GM19240 (cell line): ENCODE measurements at regions not wholly inside any gene's neighbourhood (a gene's known extent, or its start where the extent isn't known, plus 50 kb on each side); places are given as distances from the start of the nearest gene placed in this dataset.

Experiments
- DNase-seq: peaks from one replicate; pipeline ENCODE4 v3.0.0; 2011; ENCODE audit warnings: low spot score; ENCODE audit not compliant: insufficient read length

DNA sequence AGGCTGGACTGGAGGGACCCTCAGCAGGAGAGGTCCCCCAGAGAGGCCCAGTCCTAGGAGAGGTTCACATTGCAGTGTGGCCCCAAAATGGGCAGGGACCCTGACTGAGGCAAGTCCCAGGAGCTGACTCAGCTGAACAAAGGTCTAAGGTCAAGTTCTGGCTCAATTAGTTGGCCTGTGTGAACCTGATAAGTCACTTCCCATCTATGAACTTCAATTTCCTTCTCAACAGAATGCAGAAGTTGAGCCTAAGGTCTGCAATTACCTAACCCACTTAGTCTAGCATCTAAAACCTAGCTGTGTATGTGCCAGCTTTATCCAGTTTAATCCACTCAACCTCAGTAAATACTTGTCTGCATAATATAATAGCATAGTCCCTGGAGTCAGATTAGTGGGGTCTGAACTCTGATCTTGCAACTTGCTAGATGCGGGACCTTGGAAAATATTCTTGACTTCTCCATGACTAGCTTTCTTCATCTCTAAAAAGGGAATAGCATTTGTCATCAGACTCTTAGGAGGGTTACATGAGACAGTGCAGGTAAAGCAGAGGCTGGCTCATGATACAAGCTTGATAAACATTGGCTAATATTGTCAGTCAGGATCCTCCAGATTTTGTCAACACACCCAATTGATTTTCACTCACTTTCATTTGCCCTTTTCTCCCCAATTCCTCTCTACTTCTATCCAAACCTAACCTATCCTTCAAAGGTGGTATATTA, 465.5 kb downstream of the INSC start:
- DNase-seq = no peak

GRCh38 chr11:15580775-15581095, 466.0 kb downstream of the INSC start:
- DNase-seq = no peak

DNA sequence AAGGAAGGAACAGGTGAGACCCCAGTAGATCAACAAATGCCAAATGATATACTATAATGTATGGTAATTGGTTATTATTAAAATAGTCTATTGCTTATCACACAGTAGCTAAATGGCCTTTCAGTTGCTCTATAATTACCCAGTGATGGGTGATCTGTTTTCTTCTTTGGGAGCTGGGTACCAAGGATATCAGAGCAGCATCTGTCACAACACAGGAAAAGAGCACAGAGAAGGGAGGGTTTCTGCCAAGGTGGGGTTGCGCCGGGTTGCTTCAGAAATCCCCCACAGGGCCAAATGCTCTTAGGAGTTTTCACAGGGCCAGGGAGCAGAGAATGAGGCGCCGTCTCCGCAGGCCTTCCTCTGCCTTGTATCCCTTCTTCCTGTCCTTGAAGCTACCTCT, 469.4 kb downstream of the INSC start:
- no peak for DNase-seq

DNA sequence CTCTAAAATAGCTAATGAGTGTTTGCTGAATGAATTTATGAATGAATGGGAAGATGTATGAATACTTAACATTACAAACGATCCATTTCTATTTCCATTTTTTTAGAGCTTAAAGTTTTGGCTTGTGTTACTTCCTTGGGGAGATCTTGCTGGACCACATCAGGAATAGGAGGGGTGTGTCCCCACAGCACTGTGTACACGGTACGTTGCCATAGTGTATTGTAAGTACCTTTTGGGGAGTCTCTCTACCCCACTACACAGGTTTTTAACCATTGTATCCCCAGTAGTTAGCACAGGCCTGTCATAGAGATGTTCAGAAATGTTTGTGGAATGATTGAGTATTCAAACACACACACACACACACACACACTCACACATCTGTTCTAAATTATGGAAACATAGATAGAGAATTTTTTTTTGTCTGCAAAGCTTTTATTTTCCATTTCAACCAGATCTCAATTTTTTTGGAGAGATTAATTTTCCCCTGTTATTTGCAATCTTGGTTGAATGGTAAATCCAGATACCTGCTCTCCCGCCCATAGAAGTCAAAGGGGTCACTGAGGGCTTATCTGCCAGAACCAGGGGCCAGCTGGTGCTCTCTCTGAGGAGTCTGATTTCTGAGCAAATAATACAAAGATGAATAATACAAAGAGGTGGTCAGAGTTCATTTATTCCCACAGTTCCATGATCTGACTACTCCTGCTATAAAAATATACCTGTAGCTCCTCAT, 471.0 kb downstream of the INSC start:
- DNase-seq = no peak

- no peak for DNase-seq
These were observed 472.2 kb downstream of the INSC start for GRCh38 chr11:15586741-15587473.

- no peak for DNase-seq
These were observed 474.4 kb downstream of the INSC start for GRCh38 chr11:15589070-15589626.

DNA sequence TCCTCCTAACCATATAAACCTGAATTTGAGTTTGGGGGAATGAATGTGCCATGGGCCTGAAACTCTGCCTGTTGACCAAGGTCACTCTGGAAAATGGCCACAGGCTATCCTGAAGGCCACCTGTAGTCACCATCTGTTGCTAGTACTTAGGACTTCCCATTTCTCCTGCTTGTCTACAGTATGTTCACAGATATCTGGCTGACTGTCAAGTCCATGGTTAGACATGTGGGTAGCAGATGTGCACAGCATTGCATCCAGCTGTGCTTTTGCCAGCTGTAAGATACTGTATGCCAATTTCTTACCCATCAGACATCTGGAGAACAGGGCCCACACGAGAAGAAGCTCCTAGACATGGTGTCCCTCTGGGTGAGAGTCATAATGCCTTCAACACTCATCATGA, 475.4 kb downstream of the INSC start:
- DNase-seq = no peak

GRCh38 chr11:15591112-15591537, 476.4 kb downstream of the INSC start:
- DNase-seq = no peak

- DNase-seq = no peak
These were observed 479.9 kb downstream of the INSC start for GRCh38 chr11:15594607-15595006.

DNA sequence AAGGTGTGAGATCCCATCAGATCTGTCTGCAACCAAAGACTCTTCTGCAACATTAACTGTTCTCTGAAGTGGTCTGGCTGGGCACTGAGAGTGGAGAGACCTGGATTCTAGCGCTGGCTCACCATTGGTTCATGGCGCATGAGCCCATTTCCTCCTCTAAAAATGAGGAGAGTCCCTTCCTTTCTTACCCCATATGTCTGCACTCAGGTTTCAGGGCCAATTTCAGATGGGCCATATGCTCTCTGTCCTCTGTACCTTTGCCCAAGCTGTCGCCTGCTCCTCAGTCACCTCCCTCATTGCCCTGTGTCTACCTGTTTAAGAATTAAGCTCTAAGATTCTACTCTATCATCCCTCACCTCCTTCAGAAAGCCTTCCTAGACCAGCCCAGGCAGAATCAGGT, 484.7 kb downstream of the INSC start:
- no peak for DNase-seq

DNA sequence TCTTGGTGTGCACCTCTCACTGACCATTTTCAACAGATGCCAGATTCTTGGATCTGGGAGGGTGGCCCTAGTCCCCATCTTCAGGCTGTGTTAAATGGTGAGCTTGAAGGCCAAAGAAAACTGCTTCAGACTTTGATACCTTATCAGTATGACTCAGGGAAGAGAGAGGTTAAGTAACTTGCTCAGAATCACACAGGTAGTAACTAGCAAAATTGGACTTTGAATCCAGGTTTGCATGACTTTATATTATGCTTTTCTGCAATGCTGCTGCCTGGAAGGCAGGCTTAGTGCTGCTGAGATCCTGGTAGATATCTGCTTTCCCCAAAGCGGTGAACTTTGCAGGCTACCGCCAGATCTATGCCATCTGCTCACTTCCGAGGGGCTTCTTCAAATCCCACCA, 487.3 kb downstream of the INSC start:
- no peak for DNase-seq

DNA sequence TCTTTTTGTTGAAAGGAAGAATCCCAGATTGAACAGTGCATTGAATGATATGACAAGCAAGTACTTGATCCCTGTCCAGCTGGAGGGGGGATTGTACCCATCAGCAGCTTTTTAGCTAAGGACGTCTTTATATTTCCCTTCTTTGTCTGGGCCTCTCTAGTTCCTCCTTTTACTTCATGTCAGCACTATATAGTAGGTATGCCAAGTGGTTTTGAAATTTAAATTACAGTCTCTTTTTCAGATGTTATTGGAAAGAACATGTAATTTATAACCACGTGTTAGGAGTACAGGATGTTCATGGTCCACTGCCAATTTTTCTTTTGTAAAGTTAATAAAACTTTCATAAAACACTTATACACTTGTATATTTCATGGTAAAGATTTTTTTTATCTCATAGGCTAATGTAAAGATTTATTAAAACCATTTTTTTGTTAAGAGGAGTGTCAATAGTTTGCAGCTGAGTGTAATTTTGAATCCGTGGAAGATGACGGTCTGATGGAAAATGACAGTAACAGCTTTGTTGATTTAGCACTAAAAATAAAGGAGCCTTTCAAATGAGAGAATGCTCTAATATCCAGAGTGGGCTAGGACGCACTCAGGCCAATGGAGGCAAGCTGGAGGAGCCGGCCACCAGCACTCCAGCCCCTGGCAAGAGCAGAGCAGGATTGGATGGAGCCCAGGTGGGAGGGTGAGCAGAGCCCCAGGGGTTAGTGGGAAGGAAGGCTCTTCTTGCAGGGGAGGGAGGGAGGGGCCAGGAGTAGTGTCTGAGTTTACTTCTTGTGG, 488.3 kb downstream of the INSC start:
- DNase-seq = no peak

GRCh38 chr11:15605094-15605493, 490.4 kb downstream of the INSC start:
- DNase-seq = no peak

GRCh38 chr11:15607361-15608036, 492.8 kb downstream of the INSC start:
- DNase-seq = no peak

DNA sequence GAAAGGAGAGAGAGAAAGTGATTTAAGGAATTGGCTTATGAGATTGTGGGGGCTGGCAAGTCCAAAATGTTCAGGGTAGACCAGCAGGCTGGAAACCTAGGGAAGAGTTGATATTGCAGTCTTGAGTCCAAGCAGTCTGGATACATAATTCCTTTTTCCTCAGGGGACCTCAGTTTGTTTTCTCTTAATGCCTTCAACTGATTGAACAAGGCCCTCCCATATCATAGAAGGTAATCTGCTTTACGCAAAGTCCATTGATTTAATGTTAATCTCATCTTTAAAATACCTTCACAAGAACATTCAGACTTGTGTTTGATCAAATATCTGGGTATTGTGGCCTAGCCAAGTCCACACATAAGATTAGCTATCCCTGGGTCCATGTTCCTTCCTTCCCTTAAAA, 494.7 kb downstream of the INSC start:
- DNase-seq = no peak

DNA sequence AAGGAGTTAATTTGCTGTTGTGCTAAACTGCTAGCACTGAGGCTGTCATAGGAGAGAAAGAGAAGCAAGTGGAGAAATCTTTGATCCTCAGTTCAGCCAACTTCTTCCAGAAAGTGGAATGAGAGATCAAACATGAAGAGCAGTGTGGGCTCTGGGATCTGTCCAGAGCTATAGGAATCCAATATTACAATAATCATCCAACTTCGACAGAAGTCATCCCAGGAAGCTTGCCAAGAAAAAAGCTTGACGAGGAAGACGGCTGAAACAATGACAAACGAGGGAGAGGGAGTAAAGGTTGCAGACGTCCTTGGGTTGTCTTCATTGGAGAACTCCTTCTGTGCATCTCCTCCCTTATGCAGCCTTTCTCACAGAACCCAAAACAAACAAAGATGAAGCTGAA, 496.2 kb downstream of the INSC start:
- no peak for DNase-seq

DNA sequence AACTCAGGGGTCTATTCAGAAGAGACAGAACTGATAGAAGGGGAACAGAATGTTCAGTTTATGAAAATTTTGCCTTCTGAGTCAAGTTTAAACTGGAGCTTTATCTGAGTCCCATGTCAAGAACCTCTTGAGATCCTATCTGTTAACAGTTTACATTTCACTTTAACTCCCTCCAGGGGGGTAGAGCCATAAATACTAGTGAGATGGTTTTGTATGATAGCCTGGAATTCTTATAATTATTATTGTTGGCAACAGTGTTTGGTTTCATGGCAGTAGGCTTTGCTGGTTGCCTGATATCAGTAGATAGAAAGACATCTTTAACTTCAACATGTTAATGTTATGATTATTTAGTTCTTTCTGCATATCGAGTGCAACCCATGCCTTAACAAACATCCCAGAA, 498.5 kb downstream of the INSC start:
- no peak for DNase-seq

DNA sequence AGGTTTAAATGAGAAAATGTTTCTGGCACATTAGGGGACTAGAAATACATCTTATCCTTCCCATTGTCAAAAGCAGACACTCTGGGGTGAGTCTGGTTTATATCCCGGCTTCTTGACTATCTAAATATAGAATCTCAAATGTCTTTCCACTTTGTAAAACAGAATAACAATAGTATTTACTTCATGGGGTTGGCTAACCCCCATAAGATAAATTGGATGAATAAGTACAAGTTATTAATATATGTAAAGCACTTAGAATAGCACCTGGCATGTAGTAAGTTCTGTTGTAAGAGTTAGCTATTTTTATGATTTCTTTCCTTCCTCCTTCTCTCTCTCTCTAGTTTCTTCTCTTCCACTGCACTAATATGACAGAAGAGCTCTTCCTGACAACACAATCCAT, 499.1 kb downstream of the INSC start:
- no peak for DNase-seq

DNA sequence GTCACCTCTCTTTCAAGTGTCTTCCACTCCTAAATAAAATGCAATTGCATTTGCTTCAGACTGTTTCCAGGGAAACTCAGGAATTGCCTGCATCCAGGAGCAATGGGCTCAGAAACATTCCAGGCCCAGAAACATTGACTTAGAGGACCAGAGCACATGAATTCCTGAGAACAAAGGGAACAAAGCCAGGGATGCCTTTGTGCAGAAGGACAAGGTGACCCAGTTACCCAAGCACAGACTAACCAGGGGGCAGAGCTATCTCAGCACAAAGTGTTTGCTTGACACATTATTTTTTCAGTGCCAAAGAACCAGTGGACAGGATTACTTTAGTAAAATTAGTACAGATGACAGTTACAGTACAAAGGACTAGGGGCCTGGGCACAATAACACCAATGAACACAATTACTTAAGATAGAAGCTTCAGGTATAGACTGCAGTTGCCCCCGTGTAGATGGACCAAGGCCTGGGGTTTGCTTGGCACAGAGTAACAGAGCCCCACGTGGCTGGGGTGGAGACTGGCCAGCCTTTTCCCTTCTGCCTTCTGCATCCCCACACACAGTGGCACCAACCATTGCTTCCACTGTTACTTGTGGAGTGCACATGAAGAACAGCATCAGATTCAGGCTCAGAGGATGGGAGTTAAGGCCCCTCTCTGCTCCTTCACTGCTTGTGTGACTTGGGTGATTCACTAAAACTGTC, 500.8 kb downstream of the INSC start:
- no peak for DNase-seq
